HCT116 (cell line): ENCODE measurements at regions not wholly inside any gene's neighbourhood (a gene's known extent, or its start where the extent isn't known, plus 50 kb on each side); places are given as distances from the start of the nearest gene placed in this dataset.

Source experiments
- ATAC-seq: fragments of 200-7000 bp; cut with Tn5 transposase; 2 replicates; pipeline ENCODE4 v1.9.1; 2020; ENCODE audit warnings: mild to moderate bottlenecking, moderate library complexity
- BruUV-seq: library from RNA; stranded (reverse); fragments of 400-500 nt; replicated peaks from 2 replicates; lab custom pipeline; 2021; lab: Mats Ljungman, UMichigan
- CTCF ChIA-PET: fragments of 300-600 bp; sonication (Branson Sonifier 250); formaldehyde crosslinking; loops from one replicate; lab custom pipeline; 2021; ENCODE audit warnings: antibody characterized with exemption; lab: Charles Lee
- POLR2A ChIA-PET: fragments of 300-600, 350-600 bp; sonication (Branson Sonifier 250); formaldehyde crosslinking; loops from one replicate; lab custom pipeline; 2021; ENCODE audit warnings: antibody characterized with exemption; lab: Charles Lee
- RAD21 ChIA-PET, 2 experiments: fragments of 300-600 bp; sonication (Branson Sonifier 250); formaldehyde crosslinking; loops; one replicate each; lab custom pipeline; 2023; ENCODE audit warnings: low total read pairs in 2 of 2; ENCODE audit not compliant: uncharacterized antibody in 2 of 2, unreplicated experiment in 2 of 2, low non-redundant PET in 1 of 2; lab: Charles Lee
- DNase-seq: peaks from one replicate; pipeline ENCODE4 v3.0.0-alpha.2; 2010; ENCODE audit warnings: low read depth, low spot score
- H2AFZ ChIP-seq: fragments of 200-600 bp; shearing (Covaris generic), sonication (generic); 2 replicates; pipeline ENCODE4 v1.6.1; 2017; ENCODE audit warnings: low read depth, mixed run types, mixed read lengths, antibody characterized with exemption, low read length; ENCODE audit not compliant: poor library complexity, severe bottlenecking
- H3K27ac ChIP-seq: 2 replicates; pipeline ENCODE4 v1.5.1; 2012; ENCODE audit warnings: low read depth, low read length
- H3K27me3 ChIP-seq: fragments of 200-600 bp; sonication (generic); 2 replicates; pipeline ENCODE4 v1.6.1; 2016; ENCODE audit warnings: mixed run types, low read length, mixed read lengths; ENCODE audit not compliant: insufficient read depth
- H3K36me3 ChIP-seq, 2 experiments: fragments of 200-500 bp in 1 of 2; fragments of 200-600 bp in 1 of 2; sonication (Bioruptor generic) in 1 of 2; sonication (generic) in 1 of 2; 2 replicates each; pipeline versions ENCODE4 v1.5.1 to v1.6.1; 2014 to 2016; ENCODE audit warnings: low read length in 2 of 2, inconsistent platforms in 1 of 2, mixed read lengths in 1 of 2, mixed run types in 1 of 2; ENCODE audit not compliant: insufficient read depth in 2 of 2, control insufficient read depth in 1 of 2
- H3K4me1 ChIP-seq, 2 experiments: fragments of 200-600 bp in 1 of 2; sonication (generic) in 1 of 2; 2 replicates each; pipeline versions ENCODE4 v1.5.1 to v1.6.1; 2012 to 2017; ENCODE audit warnings: low read length in 2 of 2, inconsistent platforms in 1 of 2, mild to moderate bottlenecking in 1 of 2, mixed read lengths in 1 of 2, mixed run types in 1 of 2, moderate library complexity in 1 of 2; ENCODE audit not compliant: insufficient read depth in 2 of 2, control insufficient read depth in 1 of 2
- H3K4me2 ChIP-seq: fragments of 200-600 bp; sonication (generic); 2 replicates; pipeline ENCODE4 v1.6.1; 2017; ENCODE audit warnings: mixed run types, low read length, mixed read lengths
- H3K4me3 ChIP-seq, 2 experiments: fragments of 200-600 bp in 1 of 2; sonication (generic) in 1 of 2; replicated peaks in 1 of 2; 2 replicates each; pipeline ENCODE4 v1.5.1; 2011 to 2016; ENCODE audit warnings: low read length in 2 of 2, control low read depth in 1 of 2, low read depth in 1 of 2, mild to moderate bottlenecking in 1 of 2, mixed read lengths in 1 of 2, mixed run types in 1 of 2
- H3K79me2 ChIP-seq: fragments of 200-600 bp; sonication (generic); 2 replicates; pipeline ENCODE4 v1.6.1; 2017; ENCODE audit warnings: mild to moderate bottlenecking, mixed run types, low read length, moderate library complexity, mixed read lengths; ENCODE audit not compliant: insufficient read depth
- H3K9ac ChIP-seq: fragments of 200-600 bp; sonication (generic); 2 replicates; pipeline ENCODE4 v1.6.1; 2016; ENCODE audit warnings: low read length, mixed read lengths
- H3K9me2 ChIP-seq: fragments of 200-600 bp; sonication (generic), shearing (Covaris generic); 2 replicates; pipeline ENCODE4 v1.6.1; 2017; ENCODE audit warnings: mixed run types, mild to moderate bottlenecking, moderate library complexity; ENCODE audit not compliant: insufficient read depth
- H3K9me3 ChIP-seq, 2 experiments: fragments of 200-500 bp in 1 of 2; fragments of 200-600 bp in 1 of 2; sonication (Bioruptor generic) in 1 of 2; sonication (generic) in 1 of 2; 2 replicates each; pipeline ENCODE4 v1.6.1; 2014 to 2017; ENCODE audit warnings: low read length in 2 of 2, mixed read lengths in 2 of 2, inconsistent platforms in 1 of 2, low read depth in 1 of 2, mild to moderate bottlenecking in 1 of 2, mixed run types in 1 of 2, moderate library complexity in 1 of 2; ENCODE audit not compliant: control insufficient read depth in 1 of 2, insufficient read depth in 1 of 2
- H4K20me1 ChIP-seq: fragments of 200-600 bp; sonication (generic), shearing (Covaris generic); 2 replicates; pipeline ENCODE4 v1.6.1; 2017; ENCODE audit warnings: mixed run types, mild to moderate bottlenecking, moderate library complexity; ENCODE audit not compliant: insufficient read depth
- ATF3 ChIP-seq: IDR thresholded peaks from 2 replicates; pipeline ENCODE4 v1.6.1; 2012
- CBX3 ChIP-seq: IDR thresholded peaks from 2 replicates; pipeline ENCODE4 v1.6.1; 2012; ENCODE audit warnings: low read depth
- CEBPB ChIP-seq: IDR thresholded peaks from 2 replicates; pipeline ENCODE4 v1.6.1; 2012; ENCODE audit warnings: low read depth
- EGR1 ChIP-seq: IDR thresholded peaks from 2 replicates; pipeline ENCODE4 v1.6.1; 2012; ENCODE audit warnings: low read depth
- ELF1 ChIP-seq: IDR thresholded peaks from 2 replicates; pipeline ENCODE4 v1.6.1; 2012; ENCODE audit warnings: low read depth, borderline replicate concordance
- EZH2phosphoT487 ChIP-seq: fragments of 200-600 bp; IDR thresholded peaks from 2 replicates; pipeline ENCODE4 v1.6.1; 2018; ENCODE audit warnings: antibody characterized with exemption, borderline replicate concordance
- RAD21 ChIP-seq: IDR thresholded peaks from 2 replicates; pipeline ENCODE4 v1.6.1; 2012; ENCODE audit warnings: low read depth, mild to moderate bottlenecking
- SIN3A ChIP-seq: IDR thresholded peaks from 2 replicates; pipeline ENCODE4 v1.6.1; 2012; ENCODE audit warnings: low read depth
- SRF ChIP-seq: IDR thresholded peaks from 2 replicates; pipeline ENCODE4 v1.6.1; 2012; ENCODE audit warnings: low read depth
- YY1 ChIP-seq: IDR thresholded peaks from 2 replicates; pipeline ENCODE4 v1.6.1; 2011; ENCODE audit warnings: low read length, low read depth, moderate library complexity, mild to moderate bottlenecking; ENCODE audit not compliant: insufficient replicate concordance; ENCODE audit errors: extremely low read depth
- intact Hi-C: fragments of 100-400 bp; cut with micrococcal nuclease; formaldehyde crosslinking; loops from 2 replicates; pipeline ENCODE4 v1.10.0; 2022

GRCh38 chr2:16023506-16024360, 83.4 kb downstream of the MYCN start:
- Histone ChIP-seq H4K20me1 (no peaks in the 10 kb centered on the region; the same call in 1 of the 2 replicates), H3K4me3 (no peak overlapping the region), H3K9me3 (no peaks in the 10 kb centered on the region), H2AFZ (no peak overlapping the region), H3K27ac (no peak overlapping the region), H3K79me2 (no peaks in the 10 kb centered on the region), H3K9ac (no peak overlapping the region), H3K27me3 (peaks cover 58% of the 10 kb centered on the region), H3K4me1 (no peaks in the 10 kb centered on the region), H3K9me2 (no peaks in the 10 kb centered on the region), H3K36me3 (no peaks in the 10 kb centered on the region), H3K4me2 (no peak overlapping the region)
- ChIA-PET RAD21 (no interaction called here), POLR2A (no interaction called here), CTCF (no interaction called here)
- ATAC-seq (no peak), DNase-seq (no peak)
- no peak for TF ChIP-seq SIN3A
- no peak for TF ChIP-seq EGR1
- TF ChIP-seq CEBPB: no peak
- no peak for TF ChIP-seq RAD21
- TF ChIP-seq CBX3: no peak
- TF ChIP-seq ATF3: no peak
- no peak for TF ChIP-seq SRF
- no peak for TF ChIP-seq YY1
- no peak for TF ChIP-seq ELF1
- TF ChIP-seq EZH2phosphoT487: no peak
- intact Hi-C loops: no loop called here
- no TSS peak for BruUV-seq
